HEK293T (cell line): ENCODE measurements at regions not wholly inside any gene's neighbourhood (a gene's known extent, or its start where the extent isn't known, plus 50 kb on each side); places are given as distances from the start of the nearest gene placed in this dataset.
"Not testable (repeated sequence)": the region's sequence is repeated elsewhere in the genome, so short reads cannot be mapped to it uniquely, and the experiment has no call there.

Experiments
- CTCF ChIA-PET: fragments of 350-600 bp; formaldehyde crosslinking; extraction: SDS; loops from one replicate; lab custom pipeline; 2021; ENCODE audit warnings: antibody characterized with exemption, inconsistent platforms; lab: Yijun Ruan, JAX
- POLR2A ChIA-PET: fragments of 350-600 bp; formaldehyde crosslinking; extraction: SDS; loops from one replicate; lab custom pipeline; 2020; ENCODE audit warnings: antibody characterized with exemption, inconsistent platforms; lab: Yijun Ruan, JAX
- DNase-seq: peaks from one replicate; pipeline ENCODE4 v3.0.0; 2012; ENCODE audit warnings: mixed read lengths; ENCODE audit errors: extremely low spot score
- ARNT ChIP-seq: fragments of 450-650 bp; IDR thresholded peaks from 2 replicates; pipeline ENCODE4 v1.6.1; 2017; ENCODE audit warnings: mild to moderate bottlenecking
- BHLHE40 ChIP-seq: fragments of 450-650 bp; IDR thresholded peaks from 2 replicates; pipeline ENCODE4 v1.6.1; 2016; ENCODE audit warnings: mild to moderate bottlenecking, moderate library complexity, borderline replicate concordance
- CTBP1 ChIP-seq: fragments of 450-650 bp; IDR thresholded peaks from 2 replicates; pipeline ENCODE4 v1.6.1; 2016; ENCODE audit warnings: borderline replicate concordance
- ELF4 ChIP-seq: fragments of 450-650 bp; IDR thresholded peaks from 2 replicates; pipeline ENCODE4 v1.6.1; 2017; ENCODE audit warnings: antibody characterized with exemption
- FOXA1 ChIP-seq: fragments of 450-650 bp; IDR thresholded peaks from 2 replicates; pipeline ENCODE4 v1.6.1; 2016; ENCODE audit warnings: mild to moderate bottlenecking
- FOXK2 ChIP-seq: fragments of 450-650 bp; IDR thresholded peaks from 2 replicates; pipeline ENCODE4 v1.6.1; 2016; ENCODE audit warnings: mild to moderate bottlenecking
- FOXM1 ChIP-seq: fragments of 450-650 bp; IDR thresholded peaks from 2 replicates; pipeline ENCODE4 v1.6.1; 2017; ENCODE audit warnings: mild to moderate bottlenecking, borderline replicate concordance
- HDGF ChIP-seq: fragments of 450-650 bp; IDR thresholded peaks from 2 replicates; pipeline ENCODE4 v1.6.1; 2017; ENCODE audit warnings: antibody characterized with exemption, borderline replicate concordance
- L3MBTL2 ChIP-seq: fragments of 450-650 bp; conservative IDR thresholded peaks from 2 replicates; pipeline ENCODE4 v1.6.1; 2016; ENCODE audit warnings: mild to moderate bottlenecking
- LEF1 ChIP-seq: fragments of 450-650 bp; IDR thresholded peaks from 2 replicates; pipeline ENCODE4 v1.6.1; 2017; ENCODE audit warnings: mild to moderate bottlenecking, borderline replicate concordance
- NFRKB ChIP-seq: fragments of 450-650 bp; IDR thresholded peaks from 2 replicates; pipeline ENCODE4 v1.6.1; 2016; ENCODE audit warnings: mild to moderate bottlenecking, moderate library complexity
- PKNOX1 ChIP-seq: fragments of 450-650 bp; IDR thresholded peaks from 2 replicates; pipeline ENCODE4 v1.6.1; 2016
- SP1 ChIP-seq: fragments of 450-650 bp; IDR thresholded peaks from 2 replicates; pipeline ENCODE4 v1.6.1; 2017
- SUZ12 ChIP-seq: fragments of 450-650 bp; IDR thresholded peaks from 2 replicates; pipeline ENCODE4 v1.6.1; 2016; ENCODE audit warnings: mild to moderate bottlenecking
- TARDBP ChIP-seq: fragments of 450-650 bp; IDR thresholded peaks from 2 replicates; pipeline ENCODE4 v1.6.1; 2016
- ZNF384 ChIP-seq: fragments of 450-650 bp; IDR thresholded peaks from 2 replicates; pipeline ENCODE4 v1.6.1; 2016

- CTCF ChIA-PET: no interaction called here
- TF ChIP-seq L3MBTL2 (no peak), BHLHE40 (no peak), ARNT (no peak), SP1 (no peak), PKNOX1 (no peak)
- no peak for DNase-seq
- POLR2A ChIA-PET: no interaction called here
Measured at GRCh38 chr17:33875973-33876372, 379.1 kb upstream of the CCL2 start.

DNA sequence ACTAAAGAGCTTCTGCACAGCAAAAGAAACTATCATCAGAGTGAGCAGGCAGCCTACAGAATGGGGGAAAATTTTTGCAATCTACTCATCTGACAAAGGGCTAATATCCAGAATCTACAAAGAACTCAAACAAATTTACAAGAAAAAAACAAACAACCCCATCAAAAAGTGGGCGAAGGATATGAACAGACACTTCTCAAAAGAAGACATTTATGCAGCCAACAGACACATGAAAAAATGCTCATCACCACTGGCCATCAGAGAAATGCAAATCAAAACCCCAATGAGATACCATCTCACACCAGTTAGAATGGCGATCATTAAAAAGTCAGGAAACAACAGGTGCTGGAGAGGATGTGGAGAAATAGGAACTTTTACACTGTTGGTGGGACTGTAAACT is 372.8 kb upstream of the CCL2 start:
- DNase-seq, POLR2A ChIA-PET, CTCF ChIA-PET: not testable (repeated sequence)

DNA sequence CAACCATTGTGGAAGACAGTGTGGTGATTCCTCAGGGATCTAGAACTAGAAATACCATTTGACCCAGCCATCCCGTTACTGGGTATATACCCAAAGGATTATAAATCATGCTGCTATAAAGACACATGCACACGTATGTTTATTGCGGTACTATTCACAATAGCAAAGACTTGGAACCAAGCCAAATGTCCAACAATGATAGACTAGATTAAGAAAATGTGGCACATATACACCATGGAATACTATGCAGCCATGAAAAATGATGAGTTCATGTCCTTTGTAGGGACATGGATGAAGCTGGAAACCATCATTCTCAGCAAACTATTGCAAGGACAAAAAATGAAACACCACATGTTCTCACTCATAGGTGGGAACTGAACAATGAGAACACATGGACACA is 372.4 kb upstream of the CCL2 start:
- POLR2A ChIA-PET, DNase-seq, CTCF ChIA-PET: not testable (repeated sequence)

DNA sequence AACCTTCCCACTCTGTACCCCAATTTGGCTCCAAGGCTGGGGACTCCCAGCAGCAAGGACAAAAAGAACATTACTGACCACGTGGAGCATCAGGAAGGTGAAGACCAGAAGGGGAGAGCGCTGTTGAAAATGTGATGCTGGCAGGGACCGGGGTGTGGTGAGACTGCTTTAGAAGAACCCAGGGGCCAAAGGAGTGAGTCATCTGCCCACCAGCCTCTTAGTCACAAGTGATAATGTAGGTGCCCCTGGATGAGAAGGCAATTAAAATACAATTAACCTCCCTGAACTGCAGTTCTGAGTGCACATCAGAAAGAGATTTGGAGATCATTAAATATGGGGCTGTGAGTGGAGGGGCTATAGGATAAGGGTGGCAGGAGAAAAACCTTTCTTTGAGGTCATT is 366.6 kb upstream of the CCL2 start:
- POLR2A ChIA-PET: no interaction called here
- no peak for DNase-seq
- TF ChIP-seq FOXA1 (no peak), BHLHE40 (no peak), NFRKB (no peak), ARNT (no peak), CTBP1 (no peak)
- CTCF ChIA-PET: no interaction called here

DNA sequence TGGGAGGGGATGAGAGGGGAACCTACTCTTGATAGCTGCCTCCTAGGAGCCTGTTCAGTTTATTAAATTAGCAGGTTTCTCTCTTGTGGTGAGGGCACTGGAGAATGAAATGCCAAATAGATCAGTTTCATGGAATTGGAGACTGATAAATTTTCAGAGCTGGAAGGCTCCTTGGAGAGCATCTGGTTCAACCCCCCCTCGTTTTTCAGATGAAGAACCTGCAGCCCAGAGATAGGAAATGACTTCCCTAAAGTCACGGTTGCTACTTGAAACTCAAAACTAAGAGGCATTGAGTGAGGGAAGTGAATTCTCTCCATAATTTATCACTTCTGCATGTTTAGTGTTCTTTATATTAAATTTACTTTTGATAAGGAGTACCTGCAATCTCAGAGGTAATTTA is 366.0 kb upstream of the CCL2 start:
- DNase-seq: no peak
- TF ChIP-seq CTBP1: no peak
- TF ChIP-seq TARDBP: no peak
- TF ChIP-seq LEF1: no peak
- no peak for TF ChIP-seq FOXA1
- TF ChIP-seq PKNOX1: no peak
- TF ChIP-seq FOXK2: no peak
- no peak for TF ChIP-seq ARNT
- no peak for TF ChIP-seq SUZ12
- no peak for TF ChIP-seq NFRKB
- no peak for TF ChIP-seq HDGF
- TF ChIP-seq ELF4: no peak
- POLR2A ChIA-PET: no interaction called here
- CTCF ChIA-PET: no interaction called here

DNA sequence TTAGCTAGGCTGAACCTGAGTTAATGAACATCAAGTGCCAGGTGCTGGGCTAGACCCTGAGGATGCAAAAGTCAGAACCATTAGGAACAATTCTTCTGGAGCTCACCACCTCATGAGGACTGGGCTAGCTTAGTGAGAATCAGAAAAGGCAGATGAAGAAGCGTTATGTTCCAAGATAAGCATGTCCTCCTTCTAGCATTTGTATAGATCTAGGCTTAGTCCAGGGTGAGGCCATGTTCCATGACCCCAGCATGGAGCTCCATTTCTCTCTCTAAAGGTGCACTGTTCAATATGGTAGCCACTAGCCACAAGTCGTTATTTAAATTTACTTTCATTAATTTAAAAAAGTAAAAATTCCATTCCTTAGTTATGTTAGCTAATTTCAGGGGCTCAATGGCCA is 365.3 kb upstream of the CCL2 start:
- CTCF ChIA-PET: no interaction called here
- TF ChIP-seq NFRKB (no peak), TARDBP (no peak), FOXA1 (no peak), LEF1 (no peak), FOXM1 (no peak), ARNT (no peak), L3MBTL2 (no peak), FOXK2 (no peak), PKNOX1 (no peak), SP1 (no peak), ZNF384 (no peak), HDGF (no peak), ELF4 (no peak)

GRCh38 chr17:33892717-33893591 is 362.1 kb upstream of the CCL2 start:
- no peak for DNase-seq
- TF ChIP-seq FOXM1 (no peak), L3MBTL2 (no peak), HDGF (no peak), ARNT (no peak), LEF1 (no peak), ZNF384 (no peak)
- CTCF ChIA-PET: no interaction called here
- POLR2A ChIA-PET: no interaction called here

More for the DNA sequence above, 365.3 kb upstream of the CCL2 start:
- POLR2A ChIA-PET: no interaction called here
- no peak for DNase-seq
